ENCODE measurements at regions not wholly inside any gene's neighbourhood (a gene's known extent, or its start where the extent isn't known, plus 50 kb on each side); places are given as distances from the start of the nearest gene placed in this dataset.

- TF ChIP-seq OSR1 (CRISPR knock-in tag; IDR thresholded peaks at IDR 0.05) (no peak), BACH2 (CRISPR knock-in tag; IDR thresholded peaks at IDR 0.05; ENCODE audit: borderline replicate concordance) (no peak)
- TF ChIP-seq, protein P1, sequence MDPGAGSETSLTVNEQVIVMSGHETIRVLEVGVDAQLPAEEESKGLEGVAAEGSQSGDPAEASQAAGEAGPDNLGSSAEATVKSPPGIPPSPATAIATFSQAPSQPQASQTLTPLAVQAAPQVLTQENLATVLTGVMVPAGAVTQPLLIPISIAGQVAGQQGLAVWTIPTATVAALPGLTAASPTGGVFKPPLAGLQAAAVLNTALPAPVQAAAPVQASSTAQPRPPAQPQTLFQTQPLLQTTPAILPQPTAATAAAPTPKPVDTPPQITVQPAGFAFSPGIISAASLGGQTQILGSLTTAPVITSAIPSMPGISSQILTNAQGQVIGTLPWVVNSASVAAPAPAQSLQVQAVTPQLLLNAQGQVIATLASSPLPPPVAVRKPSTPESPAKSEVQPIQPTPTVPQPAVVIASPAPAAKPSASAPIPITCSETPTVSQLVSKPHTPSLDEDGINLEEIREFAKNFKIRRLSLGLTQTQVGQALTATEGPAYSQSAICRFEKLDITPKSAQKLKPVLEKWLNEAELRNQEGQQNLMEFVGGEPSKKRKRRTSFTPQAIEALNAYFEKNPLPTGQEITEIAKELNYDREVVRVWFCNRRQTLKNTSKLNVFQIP (CRISPR knock-in tag; IDR thresholded peaks at IDR 0.05; ENCODE audit: borderline replicate concordance, low read depth) = no peak
- TF ChIP-seq, protein P2, sequence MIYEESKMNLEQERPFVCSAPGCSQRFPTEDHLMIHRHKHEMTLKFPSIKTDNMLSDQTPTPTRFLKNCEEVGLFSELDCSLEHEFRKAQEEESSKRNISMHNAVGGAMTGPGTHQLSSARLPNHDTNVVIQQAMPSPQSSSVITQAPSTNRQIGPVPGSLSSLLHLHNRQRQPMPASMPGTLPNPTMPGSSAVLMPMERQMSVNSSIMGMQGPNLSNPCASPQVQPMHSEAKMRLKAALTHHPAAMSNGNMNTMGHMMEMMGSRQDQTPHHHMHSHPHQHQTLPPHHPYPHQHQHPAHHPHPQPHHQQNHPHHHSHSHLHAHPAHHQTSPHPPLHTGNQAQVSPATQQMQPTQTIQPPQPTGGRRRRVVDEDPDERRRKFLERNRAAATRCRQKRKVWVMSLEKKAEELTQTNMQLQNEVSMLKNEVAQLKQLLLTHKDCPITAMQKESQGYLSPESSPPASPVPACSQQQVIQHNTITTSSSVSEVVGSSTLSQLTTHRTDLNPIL (CRISPR knock-in tag; IDR thresholded peaks at IDR 0.05; ENCODE audit: low read depth) = no peak
Observed at GRCh38 chr9:118028225-118028624, 324.0 kb downstream of the TLR4 start.
